A549 (cell line): ENCODE measurements at regions not wholly inside any gene's neighbourhood (a gene's known extent, or its start where the extent isn't known, plus 50 kb on each side); places are given as distances from the start of the nearest gene placed in this dataset.

ENCODE experiments used
- CEBPB ChIP-seq, 2 experiments: fragments of >200 bp in 1 of 2; sonication (Bioruptor Twin) in 1 of 2; formaldehyde crosslinking in 1 of 2; IDR thresholded peaks; 2 replicates each; pipeline ENCODE4 v1.6.1; 2012 to 2016
- GATA3 ChIP-seq: IDR thresholded peaks from 2 replicates; pipeline ENCODE4 v1.6.1; 2012; ENCODE audit warnings: borderline replicate concordance
- HOXA7 ChIP-seq: fragments of 250-450 bp; sonication (Bioruptor Pico); IDR thresholded peaks from 2 replicates; pipeline ENCODE4 v1.5.0; 2020; ENCODE audit warnings: mild to moderate bottlenecking, moderate library complexity
- POLR2A ChIP-seq: IDR thresholded peaks from 2 replicates; pipeline ENCODE4 v1.6.1; 2012; ENCODE audit warnings: mild to moderate bottlenecking, low read length
- POLR2AphosphoS2 ChIP-seq: conservative IDR thresholded peaks from 2 replicates; pipeline ENCODE4 v1.6.1; 2012; ENCODE audit warnings: low read length, improper control_type of control experiment, inconsistent platforms
- TF ChIP-seq, protein P1 (sequence below): fragments of >200 bp; sonication (Bioruptor Twin); formaldehyde crosslinking; IDR thresholded peaks from 3 replicates; pipeline ENCODE4 v1.5.1; 2016

DNA sequence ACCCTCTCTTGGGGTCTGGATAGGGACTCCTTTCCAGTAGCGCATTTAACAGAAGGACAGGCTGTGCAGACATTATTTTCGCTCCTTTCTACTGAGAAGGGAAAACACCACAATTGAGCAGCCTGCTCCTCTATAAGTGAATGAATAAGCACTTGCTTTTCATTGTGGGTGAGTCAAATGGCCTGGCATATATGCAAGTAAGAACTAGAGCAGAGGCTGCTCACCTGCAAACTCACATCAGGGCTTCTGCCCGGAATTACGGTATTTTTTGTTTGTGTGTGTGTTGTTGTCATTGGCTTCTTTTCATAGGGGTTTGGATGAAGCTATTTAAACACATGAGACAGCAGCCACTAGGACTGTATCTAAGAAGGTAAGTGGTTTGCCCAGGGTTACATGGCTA, 200.1 kb upstream of the CAMK1G start:
- TF ChIP-seq POLR2AphosphoS2 (no peak), GATA3 (no peak), CEBPB (IDR thresholded peaks at IDR 0.05) (no peak), HOXA7 (no peak), POLR2A (no peak)
- TF ChIP-seq, protein P1, sequence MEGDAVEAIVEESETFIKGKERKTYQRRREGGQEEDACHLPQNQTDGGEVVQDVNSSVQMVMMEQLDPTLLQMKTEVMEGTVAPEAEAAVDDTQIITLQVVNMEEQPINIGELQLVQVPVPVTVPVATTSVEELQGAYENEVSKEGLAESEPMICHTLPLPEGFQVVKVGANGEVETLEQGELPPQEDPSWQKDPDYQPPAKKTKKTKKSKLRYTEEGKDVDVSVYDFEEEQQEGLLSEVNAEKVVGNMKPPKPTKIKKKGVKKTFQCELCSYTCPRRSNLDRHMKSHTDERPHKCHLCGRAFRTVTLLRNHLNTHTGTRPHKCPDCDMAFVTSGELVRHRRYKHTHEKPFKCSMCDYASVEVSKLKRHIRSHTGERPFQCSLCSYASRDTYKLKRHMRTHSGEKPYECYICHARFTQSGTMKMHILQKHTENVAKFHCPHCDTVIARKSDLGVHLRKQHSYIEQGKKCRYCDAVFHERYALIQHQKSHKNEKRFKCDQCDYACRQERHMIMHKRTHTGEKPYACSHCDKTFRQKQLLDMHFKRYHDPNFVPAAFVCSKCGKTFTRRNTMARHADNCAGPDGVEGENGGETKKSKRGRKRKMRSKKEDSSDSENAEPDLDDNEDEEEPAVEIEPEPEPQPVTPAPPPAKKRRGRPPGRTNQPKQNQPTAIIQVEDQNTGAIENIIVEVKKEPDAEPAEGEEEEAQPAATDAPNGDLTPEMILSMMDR = no peak
